Astrocyte of the cerebellum (primary cell): ENCODE measurements at regions not wholly inside any gene's neighbourhood (a gene's known extent, or its start where the extent isn't known, plus 50 kb on each side); places are given as distances from the start of the nearest gene placed in this dataset.
"Not testable (repeated sequence)": the region's sequence is repeated elsewhere in the genome, so short reads cannot be mapped to it uniquely, and the experiment has no call there.

Experiments used
- DNase-seq: peaks from one replicate; pipeline ENCODE4 v3.0.0-alpha.2; 2011; ENCODE audit warnings: low read depth
- H3K4me3 ChIP-seq: 2 replicates; pipeline ENCODE4 v1.5.1; 2011; ENCODE audit warnings: mild to moderate bottlenecking, low read depth, low read length, moderate library complexity
- in situ Hi-C: cut with HindIII; loops from 2 replicates; pipeline ENCODE4 v1.10.0; 2017; ENCODE audit warnings: low sequenced_read_pairs
- TF ChIP-seq, protein P1 (sequence below): IDR thresholded peaks from 2 replicates; pipeline ENCODE4 v1.5.1; 2012; ENCODE audit warnings: low read length, low read depth, moderate library complexity, mild to moderate bottlenecking; ENCODE audit errors: missing control alignments

DNA sequence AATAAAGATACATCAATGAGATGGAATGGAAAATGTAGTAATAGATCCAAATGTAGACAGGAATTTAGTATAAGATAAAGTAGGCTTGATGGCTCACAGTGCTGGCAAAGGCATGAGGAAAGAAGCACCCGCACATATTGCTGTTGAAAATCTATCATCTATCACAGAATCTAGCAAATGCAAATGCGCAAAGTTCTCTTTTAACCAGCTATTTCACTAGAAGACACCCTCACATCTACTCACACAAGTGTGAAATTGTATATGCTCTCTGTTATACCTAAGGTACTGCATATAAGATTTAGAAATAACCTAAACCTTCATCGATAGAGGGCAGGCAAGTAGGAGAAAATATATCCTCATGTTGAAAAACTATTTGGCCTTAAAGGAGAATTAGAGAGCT, 756.7 kb upstream of the SEMA6D start:
- TF ChIP-seq, protein P1, sequence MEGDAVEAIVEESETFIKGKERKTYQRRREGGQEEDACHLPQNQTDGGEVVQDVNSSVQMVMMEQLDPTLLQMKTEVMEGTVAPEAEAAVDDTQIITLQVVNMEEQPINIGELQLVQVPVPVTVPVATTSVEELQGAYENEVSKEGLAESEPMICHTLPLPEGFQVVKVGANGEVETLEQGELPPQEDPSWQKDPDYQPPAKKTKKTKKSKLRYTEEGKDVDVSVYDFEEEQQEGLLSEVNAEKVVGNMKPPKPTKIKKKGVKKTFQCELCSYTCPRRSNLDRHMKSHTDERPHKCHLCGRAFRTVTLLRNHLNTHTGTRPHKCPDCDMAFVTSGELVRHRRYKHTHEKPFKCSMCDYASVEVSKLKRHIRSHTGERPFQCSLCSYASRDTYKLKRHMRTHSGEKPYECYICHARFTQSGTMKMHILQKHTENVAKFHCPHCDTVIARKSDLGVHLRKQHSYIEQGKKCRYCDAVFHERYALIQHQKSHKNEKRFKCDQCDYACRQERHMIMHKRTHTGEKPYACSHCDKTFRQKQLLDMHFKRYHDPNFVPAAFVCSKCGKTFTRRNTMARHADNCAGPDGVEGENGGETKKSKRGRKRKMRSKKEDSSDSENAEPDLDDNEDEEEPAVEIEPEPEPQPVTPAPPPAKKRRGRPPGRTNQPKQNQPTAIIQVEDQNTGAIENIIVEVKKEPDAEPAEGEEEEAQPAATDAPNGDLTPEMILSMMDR: no peak
- H3K4me3 ChIP-seq: no peak overlapping the region
- no peak for DNase-seq
- in situ Hi-C loops: no loop called here

GRCh38 chr15:46961795-46962194, 755.5 kb upstream of the SEMA6D start:
- TF ChIP-seq, protein P1: no peak
- no peak for DNase-seq
- no peak overlapping the region for H3K4me3 ChIP-seq
- in situ Hi-C loops: no loop called here

DNA sequence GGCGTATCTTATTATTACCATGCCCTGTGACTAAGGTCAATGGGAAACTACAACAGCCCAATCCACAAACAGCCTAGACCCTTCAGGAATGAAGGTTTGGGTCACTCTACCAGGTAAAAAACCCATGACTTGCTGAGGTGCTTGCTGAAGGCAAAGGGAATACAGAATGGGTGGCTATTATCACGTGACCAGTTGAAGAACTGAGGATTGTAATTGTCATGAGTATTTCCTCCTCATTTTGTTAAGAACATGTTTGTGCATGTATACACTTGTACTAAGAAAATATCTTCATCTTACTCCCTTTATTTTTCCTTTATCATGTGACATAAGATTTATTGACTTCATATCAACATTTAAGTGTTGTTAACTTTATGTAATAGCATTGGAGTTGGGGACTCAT, 729.2 kb upstream of the SEMA6D start:
- in situ Hi-C loops, DNase-seq, H3K4me3 ChIP-seq: not testable (repeated sequence)

DNA sequence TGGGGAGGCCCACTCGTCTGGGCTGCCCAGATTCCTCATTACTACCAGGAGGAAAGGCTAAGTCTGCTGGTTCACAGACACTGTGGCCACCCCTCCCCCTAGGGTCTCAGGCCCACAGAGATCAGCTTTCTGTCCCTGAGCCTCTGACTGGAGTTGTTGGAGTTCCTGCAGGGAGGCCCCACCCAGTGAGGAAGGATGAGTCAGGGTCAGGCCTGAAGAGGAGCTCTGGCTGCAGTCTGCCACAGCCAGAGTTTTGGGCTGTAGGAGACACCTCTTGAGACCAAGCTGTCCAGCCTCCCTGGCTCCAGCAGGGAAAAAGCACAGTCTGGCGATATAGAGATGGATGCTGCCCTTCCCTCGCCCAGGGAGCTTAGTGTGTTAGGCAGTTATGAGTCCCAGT, 720.9 kb upstream of the SEMA6D start:
- in situ Hi-C loops: no loop called here
- TF ChIP-seq, protein P1: no peak
- DNase-seq: no peak
- H3K4me3 ChIP-seq: no peak overlapping the region

GRCh38 chr15:46997501-46997900, 719.8 kb upstream of the SEMA6D start:
- TF ChIP-seq, protein P1: no peak
- H3K4me3 ChIP-seq: no peak overlapping the region
- in situ Hi-C loops: no loop called here
- DNase-seq: no peak

DNA sequence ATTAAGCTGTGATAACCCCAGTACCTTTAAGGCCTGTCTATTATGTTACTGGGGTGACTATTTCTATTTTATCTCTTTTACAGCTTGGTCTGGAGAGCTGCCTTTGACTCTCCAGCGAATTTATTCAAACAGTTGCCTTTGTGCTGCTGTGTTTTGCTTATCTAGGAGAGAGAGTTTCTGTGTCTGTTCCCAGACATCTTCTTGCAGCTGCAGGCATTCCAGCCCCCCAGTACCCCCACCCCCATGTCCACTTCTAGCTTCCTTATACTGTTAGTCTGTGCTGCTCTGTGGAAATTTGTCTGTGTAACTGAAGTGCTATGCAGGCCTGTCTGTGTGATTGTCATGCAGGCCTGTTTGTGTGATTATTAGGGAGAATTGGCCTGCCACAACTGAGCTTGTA, 713.7 kb upstream of the SEMA6D start:
- no peak overlapping the region for H3K4me3 ChIP-seq
- TF ChIP-seq, protein P1: no peak
- no peak for DNase-seq
- in situ Hi-C loops: no loop called here

DNA sequence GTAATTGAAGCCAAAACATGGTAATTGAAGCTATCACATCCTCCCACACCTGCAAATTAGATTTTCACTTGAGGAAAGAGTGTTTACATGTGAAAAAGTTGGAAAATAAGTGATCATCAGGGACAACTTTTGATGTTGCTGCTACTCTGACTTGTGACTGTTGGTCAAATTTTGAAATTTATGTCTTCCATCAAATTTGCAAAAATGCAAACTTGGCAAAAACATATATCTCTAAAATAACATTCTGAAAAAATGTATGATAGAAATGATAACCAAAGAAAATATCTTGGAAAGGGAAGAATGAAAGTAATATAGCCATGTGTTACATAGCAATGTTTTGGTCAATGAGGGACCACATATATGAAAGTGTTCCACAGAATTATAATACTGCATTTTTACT, 703.9 kb upstream of the SEMA6D start:
- no peak for DNase-seq
- H3K4me3 ChIP-seq: no peak overlapping the region
- TF ChIP-seq, protein P1: no peak
- in situ Hi-C loops: no loop called here
